Prostate gland (tissue), 2 donors: ENCODE measurements at regions not wholly inside any gene's neighbourhood (a gene's known extent, or its start where the extent isn't known, plus 50 kb on each side); places are given as distances from the start of the nearest gene placed in this dataset.

Source experiments
- POLR2A ChIP-seq: fragments of 450-650 bp; IDR thresholded peaks from one replicate; pipeline ENCODE4 v1.6.1; 2016; ENCODE audit warnings: antibody characterized with exemption, mild to moderate bottlenecking
- POLR2AphosphoS5 ChIP-seq: sonication (generic); formaldehyde crosslinking; IDR thresholded peaks from one replicate; pipeline ENCODE4 v1.6.1; 2017; ENCODE audit warnings: antibody characterized with exemption
- TF ChIP-seq, protein P1 (sequence below), 4 experiments: fragments of 200-600 bp in 2 of 4; fragments of 450-650 bp in 2 of 4; sonication (generic) in 2 of 4; IDR thresholded peaks; 1 replicate in 3 of 4; 2 replicates in 1 of 4; pipeline ENCODE4 v1.5.1; 2016 to 2019; ENCODE audit warnings: antibody characterized with exemption in 4 of 4, mild to moderate bottlenecking in 2 of 4, moderate library complexity in 2 of 4

- TF ChIP-seq POLR2AphosphoS5 (no peak), POLR2A (no peak)
- TF ChIP-seq, protein P1, sequence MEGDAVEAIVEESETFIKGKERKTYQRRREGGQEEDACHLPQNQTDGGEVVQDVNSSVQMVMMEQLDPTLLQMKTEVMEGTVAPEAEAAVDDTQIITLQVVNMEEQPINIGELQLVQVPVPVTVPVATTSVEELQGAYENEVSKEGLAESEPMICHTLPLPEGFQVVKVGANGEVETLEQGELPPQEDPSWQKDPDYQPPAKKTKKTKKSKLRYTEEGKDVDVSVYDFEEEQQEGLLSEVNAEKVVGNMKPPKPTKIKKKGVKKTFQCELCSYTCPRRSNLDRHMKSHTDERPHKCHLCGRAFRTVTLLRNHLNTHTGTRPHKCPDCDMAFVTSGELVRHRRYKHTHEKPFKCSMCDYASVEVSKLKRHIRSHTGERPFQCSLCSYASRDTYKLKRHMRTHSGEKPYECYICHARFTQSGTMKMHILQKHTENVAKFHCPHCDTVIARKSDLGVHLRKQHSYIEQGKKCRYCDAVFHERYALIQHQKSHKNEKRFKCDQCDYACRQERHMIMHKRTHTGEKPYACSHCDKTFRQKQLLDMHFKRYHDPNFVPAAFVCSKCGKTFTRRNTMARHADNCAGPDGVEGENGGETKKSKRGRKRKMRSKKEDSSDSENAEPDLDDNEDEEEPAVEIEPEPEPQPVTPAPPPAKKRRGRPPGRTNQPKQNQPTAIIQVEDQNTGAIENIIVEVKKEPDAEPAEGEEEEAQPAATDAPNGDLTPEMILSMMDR (IDR thresholded peaks at IDR 0.05) = no peak
Observed at GRCh38 chr2:194086129-194086528, 1570.9 kb upstream of the SLC39A10 start.
